SU-DHL-6 (cell line): ENCODE measurements at regions not wholly inside any gene's neighbourhood (a gene's known extent, or its start where the extent isn't known, plus 50 kb on each side); places are given as distances from the start of the nearest gene placed in this dataset.

Source experiments
- H2AFZ ChIP-seq: fragments of 200-600 bp; sonication (generic); 2 replicates; pipeline ENCODE4 v1.6.1; 2014; ENCODE audit warnings: low read depth, mild to moderate bottlenecking, moderate library complexity, mixed read lengths, antibody characterized with exemption, low read length; ENCODE audit not compliant: severe bottlenecking
- H3F3A ChIP-seq: fragments of 200-600 bp; shearing (Covaris generic); 2 replicates; pipeline ENCODE4 v1.6.0; 2016; ENCODE audit warnings: antibody characterized with exemption, mild to moderate bottlenecking; ENCODE audit not compliant: insufficient read depth
- H3K27ac ChIP-seq: fragments of 200-600 bp; sonication (generic); 2 replicates; pipeline ENCODE4 v1.5.1; 2016; ENCODE audit warnings: low read depth, mild to moderate bottlenecking, low read length, moderate library complexity, mixed read lengths
- H3K27me3 ChIP-seq: fragments of 200-600 bp; sonication (generic), shearing (Covaris generic); 2 replicates; pipeline ENCODE4 v1.6.0; 2014; ENCODE audit warnings: mild to moderate bottlenecking, low read length
- H3K36me3 ChIP-seq: fragments of 200-600 bp; sonication (generic); 2 replicates; pipeline ENCODE4 v1.6.1; 2014; ENCODE audit warnings: mild to moderate bottlenecking, low read length, mixed read lengths
- H3K4me2 ChIP-seq: fragments of 300-600, 200-600 bp; shearing (Covaris generic), sonication (generic); 2 replicates; pipeline ENCODE4 v1.6.0; 2014; ENCODE audit warnings: low read length, low read depth, mild to moderate bottlenecking; ENCODE audit not compliant: poor library complexity, severe bottlenecking
- H3K4me3 ChIP-seq: fragments of 200-600 bp; sonication (generic); 2 replicates; pipeline ENCODE4 v1.5.1; 2014; ENCODE audit warnings: antibody characterized with exemption, low read length, mild to moderate bottlenecking, mixed read lengths; ENCODE audit not compliant: insufficient read depth, poor library complexity, severe bottlenecking
- H3K79me2 ChIP-seq: fragments of 200-600 bp; sonication (generic); 2 replicates; pipeline ENCODE4 v1.6.1; 2014; ENCODE audit warnings: mild to moderate bottlenecking, low read length, moderate library complexity; ENCODE audit not compliant: insufficient read depth
- H3K9ac ChIP-seq: fragments of 200-600 bp; sonication (generic); 2 replicates; pipeline ENCODE4 v1.7.0; 2014; ENCODE audit warnings: mild to moderate bottlenecking, low read length
- H3K9me2 ChIP-seq: fragments of 200-600 bp; sonication (generic); replicated peaks from 2 replicates; pipeline ENCODE4 v1.6.1; 2014; ENCODE audit warnings: low read length; ENCODE audit not compliant: insufficient read depth
- H3K9me3 ChIP-seq: fragments of 200-600 bp; sonication (generic); 2 replicates; pipeline ENCODE4 v1.6.1; 2014; ENCODE audit warnings: low read length, mixed read lengths; ENCODE audit not compliant: insufficient read depth
- H4K20me1 ChIP-seq: fragments of 200-600 bp; sonication (generic); 2 replicates; pipeline ENCODE4 v1.6.1; 2014; ENCODE audit warnings: low read depth, mild to moderate bottlenecking, antibody characterized with exemption, low read length, moderate library complexity, mixed read lengths
- CTCF ChIP-seq: fragments of 200-600 bp; sonication (generic); IDR thresholded peaks from one replicate; pipeline ENCODE4 v1.5.1; 2017; ENCODE audit warnings: antibody characterized with exemption, mild to moderate bottlenecking, low read length, moderate library complexity; ENCODE audit not compliant: insufficient read depth, poor library complexity, severe bottlenecking
- EZH2phosphoT487 ChIP-seq: fragments of 200-600 bp; sonication (generic), shearing (Covaris generic); conservative IDR thresholded peaks from 2 replicates; pipeline ENCODE4 v1.6.1; 2018; ENCODE audit warnings: mild to moderate bottlenecking, antibody characterized with exemption, low read length, moderate library complexity, mixed read lengths

DNA sequence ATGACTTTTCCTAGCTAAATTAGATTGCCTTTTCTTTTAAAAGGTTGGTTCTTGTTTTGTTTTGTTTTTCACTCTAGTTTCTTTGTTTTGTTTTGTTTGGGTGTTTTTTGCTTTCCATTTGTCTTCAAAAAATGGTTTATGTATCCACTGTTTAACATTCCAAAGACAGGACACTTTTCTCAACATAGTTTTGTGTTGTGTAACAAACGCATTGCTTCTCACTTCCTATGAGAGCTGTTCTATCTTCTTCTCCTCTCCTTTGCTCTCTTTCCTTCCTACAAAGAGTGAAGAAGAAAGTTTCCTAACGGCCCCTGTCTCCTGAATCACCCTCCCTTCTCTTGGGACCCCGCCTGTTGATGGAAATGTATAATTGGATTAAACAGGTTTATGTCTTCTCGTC, 539.7 kb downstream of the ACTL7B start:
- Histone ChIP-seq H3K79me2 (no peaks in the 10 kb centered on the region), H3K9me2 (no peaks in the 10 kb centered on the region), H3K36me3 (no peaks in the 10 kb centered on the region), H3K9me3 (no peaks in the 10 kb centered on the region), H3K27ac (no peak overlapping the region), H3F3A (no peaks in the 10 kb centered on the region), H3K9ac (no peak overlapping the region), H3K4me2 (no peak overlapping the region), H3K27me3 (no peaks in the 10 kb centered on the region), H3K4me3 (no peak overlapping the region), H4K20me1 (no peaks in the 10 kb centered on the region), H2AFZ (no peak overlapping the region)
- no peak for TF ChIP-seq EZH2phosphoT487
- TF ChIP-seq CTCF, result no peak

DNA sequence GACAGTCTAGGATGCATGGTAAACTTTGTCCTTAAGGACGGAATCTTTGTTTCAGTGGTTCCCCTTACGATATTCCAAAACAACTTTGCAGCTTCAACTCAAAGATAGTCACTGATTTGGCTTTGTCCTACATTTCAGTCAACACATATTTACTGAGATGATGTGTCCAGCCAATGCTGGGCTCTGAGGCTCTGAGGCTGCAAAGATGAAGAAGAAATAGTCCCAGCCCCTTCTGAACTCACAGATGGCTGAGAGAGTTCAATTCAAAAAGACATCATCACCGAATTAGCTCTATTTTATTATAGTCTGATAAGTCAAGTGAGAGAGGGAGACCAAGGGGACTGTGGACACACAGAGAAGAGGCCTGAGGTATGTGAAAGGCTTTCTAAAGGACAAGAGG, 544.0 kb downstream of the ACTL7B start:
- H3K79me2 ChIP-seq, result no peaks in the 10 kb centered on the region
- H3K27me3 ChIP-seq, result no peaks in the 10 kb centered on the region
- no peaks in the 10 kb centered on the region for H4K20me1 ChIP-seq
- no peak overlapping the region for H3K4me3 ChIP-seq
- no peak overlapping the region for H3K9ac ChIP-seq
- no peaks in the 10 kb centered on the region for H3K9me3 ChIP-seq
- H3F3A ChIP-seq, result no peaks in the 10 kb centered on the region
- H3K27ac ChIP-seq, result no peak overlapping the region
- H3K4me2 ChIP-seq, result no peak overlapping the region
- H3K36me3 ChIP-seq, result no peaks in the 10 kb centered on the region
- H3K9me2 ChIP-seq, result no peaks in the 10 kb centered on the region
- no peak for TF ChIP-seq EZH2phosphoT487
- no peak for TF ChIP-seq CTCF
- H2AFZ ChIP-seq, result no peak overlapping the region

- H2AFZ ChIP-seq, result no peak overlapping the region
- no peaks in the 10 kb centered on the region for H3K9me2 ChIP-seq
- H4K20me1 ChIP-seq, result no peaks in the 10 kb centered on the region
- no peak overlapping the region for H3K9ac ChIP-seq
- H3K27me3 ChIP-seq, result no peaks in the 10 kb centered on the region
- no peaks in the 10 kb centered on the region for H3F3A ChIP-seq
- H3K9me3 ChIP-seq, result no peaks in the 10 kb centered on the region
- no peaks in the 10 kb centered on the region for H3K36me3 ChIP-seq
- H3K4me3 ChIP-seq, result no peak overlapping the region
- H3K27ac ChIP-seq, result no peak overlapping the region
- H3K4me2 ChIP-seq, result no peak overlapping the region
- H3K79me2 ChIP-seq, result no peaks in the 10 kb centered on the region
- TF ChIP-seq CTCF (no peak), EZH2phosphoT487 (no peak)
Measured at GRCh38 chr9:108310202-108310601, 545.6 kb downstream of the ACTL7B start.
